GM19438 (cell line): ENCODE measurements at regions not wholly inside any gene's neighbourhood (a gene's known extent, or its start where the extent isn't known, plus 50 kb on each side); places are given as distances from the start of the nearest gene placed in this dataset.

Source experiments
- ATAC-seq: cut with Tn5 transposase; IDR thresholded peaks from one replicate; pipeline ENCODE4 v1.9.1; 2021; ENCODE audit warnings: low read depth; ENCODE audit not compliant: unreplicated experiment

GRCh38 chr2:121038031-121038430 lies 247.0 kb downstream of the TFCP2L1 start:
- no peak for ATAC-seq

DNA sequence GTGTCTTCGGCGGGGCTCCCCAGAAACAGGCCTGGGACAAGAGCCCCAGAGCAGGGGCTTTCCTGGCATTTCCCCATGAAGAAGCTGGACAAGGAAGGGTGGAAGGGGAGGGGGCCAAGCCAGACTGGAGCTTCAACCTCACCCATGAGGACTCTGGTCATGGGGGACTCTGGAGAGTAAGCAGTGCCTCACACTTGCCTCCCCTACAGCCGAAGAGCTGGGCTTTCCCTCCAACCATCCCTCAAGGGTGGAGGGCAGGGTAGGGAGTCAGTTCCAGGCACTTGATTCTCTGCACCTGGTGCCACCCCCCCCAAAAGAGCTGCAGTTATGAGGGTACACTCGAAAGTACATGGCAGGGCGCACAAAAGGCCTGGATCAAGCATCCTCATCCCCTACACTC lies 246.6 kb downstream of the TFCP2L1 start:
- ATAC-seq: no peak

GRCh38 chr2:121038891-121039616 lies 245.9 kb downstream of the TFCP2L1 start:
- ATAC-seq: no peak

GRCh38 chr2:121039679-121040078 lies 245.3 kb downstream of the TFCP2L1 start:
- ATAC-seq: no peak

DNA sequence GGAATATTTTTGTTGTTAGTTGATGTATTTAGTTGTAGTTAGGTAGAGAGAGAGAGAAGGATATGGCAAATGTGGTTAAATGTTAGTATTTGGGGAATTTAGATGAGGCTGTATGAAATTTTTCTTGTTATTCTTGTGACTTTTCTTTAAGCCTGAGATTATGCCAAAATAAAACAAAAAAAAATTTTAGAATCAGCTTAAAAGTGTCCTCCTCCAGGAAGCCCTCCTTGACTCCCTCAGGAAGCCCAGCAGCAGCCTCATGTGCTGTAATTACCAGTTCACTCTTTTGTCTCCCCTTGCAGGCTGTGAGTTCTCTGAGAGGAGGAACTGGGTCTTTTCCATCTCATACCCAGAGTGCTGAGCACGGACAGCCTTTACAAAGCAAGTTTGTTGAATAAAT lies 243.5 kb downstream of the TFCP2L1 start:
- no peak for ATAC-seq

- no peak for ATAC-seq
Observed at GRCh38 chr2:121043061-121043826, 241.8 kb downstream of the TFCP2L1 start.

DNA sequence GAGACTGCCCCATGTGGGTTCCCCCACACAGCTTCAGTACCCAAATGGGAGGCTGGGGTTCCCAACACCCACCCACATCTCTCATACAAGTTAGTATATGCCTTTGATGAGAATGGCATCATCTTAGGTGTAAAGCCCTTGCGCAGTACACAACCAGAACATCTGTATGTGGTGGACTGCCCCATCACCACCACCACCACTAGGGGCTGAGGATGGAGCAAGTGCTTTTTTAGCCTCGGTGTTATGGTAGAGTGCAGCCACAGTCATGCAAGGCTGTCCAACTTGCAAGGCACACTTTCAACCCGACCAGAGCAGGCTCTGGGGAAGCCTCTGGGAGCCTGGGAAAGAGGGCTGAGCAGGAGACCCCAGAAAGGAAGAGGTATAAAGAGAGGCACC lies 241.2 kb downstream of the TFCP2L1 start:
- no peak for ATAC-seq

- no peak for ATAC-seq
Observed at GRCh38 chr2:121044412-121044811, 240.6 kb downstream of the TFCP2L1 start.

- no peak for ATAC-seq
Observed at GRCh38 chr2:121045245-121045644, 239.8 kb downstream of the TFCP2L1 start.

GRCh38 chr2:121046335-121046734 lies 238.7 kb downstream of the TFCP2L1 start:
- ATAC-seq: no peak

DNA sequence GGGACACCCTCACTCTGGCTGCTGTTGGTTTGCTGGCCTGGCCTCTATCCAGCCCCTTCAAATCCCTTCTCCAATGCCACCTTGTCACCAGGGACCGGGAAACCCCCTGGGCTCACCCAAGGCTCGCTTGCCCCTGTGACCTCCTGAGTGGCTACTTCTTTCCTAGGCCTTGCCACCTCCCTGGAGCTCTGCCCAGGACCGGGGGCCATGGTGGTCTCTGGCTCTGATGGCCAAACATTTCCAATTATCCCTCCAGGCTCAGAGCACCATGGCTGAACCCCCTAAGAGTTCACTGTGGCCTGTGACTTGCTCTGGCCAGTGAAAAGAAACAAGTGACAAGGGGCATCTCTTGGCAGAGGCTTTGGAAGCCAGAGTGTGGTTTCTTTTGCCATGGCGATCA lies 237.6 kb downstream of the TFCP2L1 start:
- no peak for ATAC-seq

DNA sequence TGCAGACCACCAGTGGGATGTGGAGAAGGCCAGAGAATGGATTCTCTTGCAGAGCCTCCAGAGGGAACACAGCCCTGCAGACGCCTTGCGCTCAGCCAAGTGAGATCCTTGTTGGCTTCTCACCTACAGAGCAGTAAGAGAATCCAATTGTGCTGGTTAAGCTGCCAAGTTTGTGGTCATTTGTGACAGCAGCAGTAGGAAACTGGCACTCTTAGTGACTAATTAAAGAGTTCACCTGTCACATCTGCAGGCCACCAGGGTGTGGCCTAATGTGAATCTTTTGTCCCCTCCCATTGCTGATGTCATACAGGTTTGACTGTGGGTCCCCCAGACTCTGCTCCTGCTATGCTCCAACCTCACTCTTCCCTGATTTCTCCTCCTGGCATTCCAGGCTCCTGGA lies 235.9 kb downstream of the TFCP2L1 start:
- no peak for ATAC-seq

DNA sequence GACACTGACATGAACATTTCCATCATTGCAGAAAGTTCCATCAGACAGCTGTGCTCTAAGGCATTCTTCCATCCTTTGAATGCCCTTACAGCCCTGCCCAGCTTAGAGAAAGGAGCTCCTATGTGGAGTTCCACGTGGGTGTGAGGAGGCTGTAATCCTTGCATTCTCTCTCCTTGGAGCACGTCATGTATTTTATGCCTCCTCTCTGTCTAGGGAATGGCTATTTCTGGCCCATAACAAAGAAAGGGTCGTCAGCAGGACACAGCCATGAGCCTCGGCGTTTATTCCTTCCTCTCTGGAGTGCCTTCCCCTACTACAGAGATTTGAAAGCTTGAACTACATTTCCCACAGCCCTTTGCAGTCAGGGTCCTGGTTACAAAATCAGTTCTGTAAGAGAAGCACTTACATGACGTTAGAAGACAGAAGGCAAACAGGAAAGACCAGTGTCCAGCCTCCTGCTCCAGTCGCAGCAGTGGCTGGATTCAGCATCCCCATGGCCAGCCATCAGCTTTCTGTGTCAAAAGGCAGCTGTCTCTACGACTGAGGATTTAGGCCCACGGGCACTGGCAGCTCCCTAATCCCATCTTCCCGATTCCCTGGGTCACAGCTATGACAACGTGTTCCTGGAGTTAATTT lies 234.9 kb downstream of the TFCP2L1 start:
- ATAC-seq: no peak

DNA sequence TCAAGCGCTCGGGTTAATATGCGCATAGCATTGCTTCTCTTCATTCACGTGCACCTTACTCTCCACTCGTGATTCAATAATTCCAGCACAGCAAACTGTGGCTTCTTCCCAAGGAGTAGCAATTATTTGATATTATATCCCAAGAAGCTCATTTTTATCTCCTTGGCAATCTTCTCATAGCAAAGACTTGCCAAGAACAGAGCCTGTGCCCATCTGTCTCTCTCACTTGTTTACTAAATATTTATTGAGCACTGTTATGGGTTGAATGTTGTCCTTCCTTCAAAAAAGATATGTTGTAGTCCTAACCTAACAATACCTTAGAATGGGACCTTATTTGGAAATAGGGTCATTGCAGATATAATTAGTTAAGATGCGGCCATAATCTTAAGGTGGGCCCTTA lies 233.7 kb downstream of the TFCP2L1 start:
- ATAC-seq: no peak

DNA sequence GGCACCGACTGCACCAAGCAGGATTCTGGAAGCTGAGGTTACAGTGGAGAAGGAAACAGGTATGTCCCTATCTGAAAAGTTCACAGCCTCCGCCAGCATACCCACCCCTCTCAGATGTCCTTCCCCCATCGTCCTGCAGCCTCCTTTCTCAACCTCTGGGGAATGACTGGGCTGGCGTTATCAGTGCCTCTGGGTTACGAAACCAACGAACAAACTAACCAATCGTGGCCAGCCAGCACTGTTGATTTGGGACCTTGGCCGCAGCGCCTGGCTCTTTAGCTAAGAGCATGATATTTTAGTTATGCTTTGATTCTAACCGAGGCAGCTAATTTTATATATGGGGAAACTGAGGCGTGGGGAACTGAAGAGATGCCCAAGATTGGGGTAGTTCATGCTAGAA lies 233.0 kb downstream of the TFCP2L1 start:
- ATAC-seq: no peak

- ATAC-seq: no peak
Observed at GRCh38 chr2:121052521-121052920, 232.5 kb downstream of the TFCP2L1 start.

- no peak for ATAC-seq
Observed at GRCh38 chr2:121055088-121055487, 229.9 kb downstream of the TFCP2L1 start.

DNA sequence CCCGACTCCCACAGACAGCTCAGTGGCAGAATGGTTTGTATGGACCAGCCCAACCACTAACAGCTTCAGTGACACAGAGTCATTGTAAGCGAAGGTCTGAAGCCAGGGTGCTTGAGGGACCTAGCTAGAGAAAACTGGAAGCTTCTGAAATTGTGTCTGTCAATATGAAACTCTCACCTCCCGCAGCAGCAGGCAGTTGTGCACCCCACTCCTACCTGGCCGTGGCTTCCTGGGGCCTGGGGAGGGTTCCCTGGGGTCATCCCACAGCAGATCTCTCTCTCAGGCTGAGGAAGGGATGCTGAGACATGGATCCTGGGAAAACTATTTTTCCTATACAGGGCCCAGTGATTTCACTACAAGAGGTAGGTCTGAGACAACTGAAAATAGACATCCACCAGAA lies 229.5 kb downstream of the TFCP2L1 start:
- ATAC-seq: no peak

DNA sequence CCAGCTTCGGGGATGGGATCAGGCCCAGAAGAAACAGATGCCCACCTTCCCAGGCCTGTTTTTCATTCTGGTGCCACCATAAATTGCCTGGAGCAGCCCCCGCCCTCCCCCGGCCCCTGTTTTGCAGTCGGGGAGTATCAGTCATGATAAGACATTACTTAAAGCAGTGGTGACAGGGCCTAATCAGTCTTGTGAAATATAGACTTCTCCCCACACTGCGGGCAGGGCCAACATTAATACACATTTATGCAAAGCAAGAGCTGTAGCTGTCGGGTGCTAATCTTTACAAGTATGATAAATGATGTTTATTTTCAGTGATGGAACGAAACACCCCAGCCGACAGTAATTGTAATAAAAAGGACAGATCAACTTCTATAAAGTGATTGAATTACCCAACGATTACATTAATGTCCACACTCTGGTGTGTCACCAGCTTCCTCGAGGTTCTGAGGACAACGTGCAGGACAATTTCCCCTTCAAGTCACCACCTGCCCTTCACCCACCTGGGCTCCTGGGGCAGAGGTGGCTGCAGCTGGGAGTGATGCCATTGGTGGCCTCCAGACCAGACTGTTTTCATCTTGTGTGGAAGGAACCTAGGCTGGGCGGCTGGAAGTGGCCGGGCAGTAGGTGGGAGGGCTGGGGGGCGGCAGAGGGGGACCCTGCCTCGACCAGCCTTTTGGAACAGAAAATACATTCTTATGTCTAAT lies 226.0 kb downstream of the TFCP2L1 start:
- no peak for ATAC-seq

- no peak for ATAC-seq
Observed at GRCh38 chr2:121059651-121060649, 225.1 kb downstream of the TFCP2L1 start.
